ENCODE measurements at regions not wholly inside any gene's neighbourhood (a gene's known extent, or its start where the extent isn't known, plus 50 kb on each side); places are given as distances from the start of the nearest gene placed in this dataset.

DNA sequence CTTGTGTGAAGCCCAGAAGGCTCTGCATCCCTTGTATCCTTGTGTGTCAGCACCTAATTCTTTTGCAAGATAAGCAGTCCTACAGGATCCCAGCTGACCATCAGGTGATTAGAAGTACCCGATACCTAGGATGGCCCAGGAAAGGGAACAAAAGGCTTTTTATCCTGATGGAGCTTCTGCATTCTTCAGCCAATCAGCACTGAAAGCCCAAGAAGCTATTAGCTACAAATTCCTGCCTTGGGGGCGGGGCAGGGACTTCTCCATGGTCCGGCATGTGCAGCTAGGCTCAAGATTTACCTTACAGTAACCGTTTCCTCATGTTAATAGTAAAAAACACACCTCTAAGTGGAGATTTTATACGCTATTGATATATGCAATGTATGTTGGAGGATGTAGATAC lies 264.6 kb upstream of the THUMPD2 start:
- Histone ChIP-seq H3K4me1 (ENCODE audit: control insufficient read depth in 1 of 2, insufficient read depth in 2 of 2, low read length in 2 of 2) (peaks cover 0 to 4% of the 10 kb centered on the region in 2 donors), H3K36me3 (ENCODE audit: control insufficient read depth in 1 of 2, insufficient read depth in 2 of 2, low read length in 2 of 2) (no peaks in the 10 kb centered on the region), H3K27ac (ENCODE audit: low read length) (no peak overlapping the region), H3K4me3 (ENCODE audit: low read depth in 1 of 2, low read length in 2 of 2) (no peak overlapping the region), H3K9me3 (ENCODE audit: control insufficient read depth in 1 of 2, low read length in 2 of 2) (no peaks in the 10 kb centered on the region), H3K27me3 (ENCODE audit: low read depth, low read length) (no peaks in the 10 kb centered on the region)

DNA sequence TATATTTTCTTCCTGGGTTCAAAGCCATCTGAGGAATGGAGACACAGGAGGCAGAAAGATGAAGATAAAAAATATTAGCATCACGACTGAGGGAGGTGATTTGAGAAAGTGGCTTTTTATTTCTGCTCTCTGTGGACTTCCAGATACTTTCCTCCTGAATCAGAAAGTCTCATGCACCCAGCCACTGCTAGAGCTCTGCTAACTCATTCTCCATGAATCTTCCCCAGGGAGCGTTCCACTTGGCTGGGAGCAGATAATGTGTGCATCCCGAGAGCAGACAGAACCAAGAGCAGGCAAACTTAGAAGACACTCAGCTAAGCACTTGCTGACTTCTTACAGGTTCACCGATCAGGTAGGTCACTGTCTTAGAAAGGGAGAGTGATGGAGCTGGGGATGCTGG lies 264.1 kb upstream of the THUMPD2 start:
- Histone ChIP-seq H3K4me1 (ENCODE audit: control insufficient read depth in 1 of 2, insufficient read depth in 2 of 2, low read length in 2 of 2) (peaks cover 4% of the 10 kb centered on the region in 2 donors), H3K27ac (ENCODE audit: low read length) (no peak overlapping the region), H3K9me3 (ENCODE audit: control insufficient read depth in 1 of 2, low read length in 2 of 2) (no peaks in the 10 kb centered on the region), H3K4me3 (ENCODE audit: low read depth in 1 of 2, low read length in 2 of 2) (no peak overlapping the region), H3K36me3 (ENCODE audit: control insufficient read depth in 1 of 2, insufficient read depth in 2 of 2, low read length in 2 of 2) (no peaks in the 10 kb centered on the region), H3K27me3 (ENCODE audit: low read depth, low read length) (no peaks in the 10 kb centered on the region)

- Histone ChIP-seq H3K9me3 (ENCODE audit: control insufficient read depth in 1 of 2, low read length in 2 of 2) (no peaks in the 10 kb centered on the region), H3K27ac (ENCODE audit: low read length) (no peak overlapping the region), H3K4me3 (ENCODE audit: low read depth in 1 of 2, low read length in 2 of 2) (no peak overlapping the region), H3K27me3 (ENCODE audit: low read depth, low read length) (no peaks in the 10 kb centered on the region), H3K36me3 (ENCODE audit: control insufficient read depth in 1 of 2, insufficient read depth in 2 of 2, low read length in 2 of 2) (no peaks in the 10 kb centered on the region), H3K4me1 (ENCODE audit: control insufficient read depth in 1 of 2, insufficient read depth in 2 of 2, low read length in 2 of 2) (peaks cover 4% of the 10 kb centered on the region in 2 donors)
Measured at GRCh38 chr2:40041422-40042382, 262.6 kb upstream of the THUMPD2 start.

GRCh38 chr2:40039549-40039948 lies 260.5 kb upstream of the THUMPD2 start:
- H3K36me3 ChIP-seq (ENCODE audit: control insufficient read depth in 1 of 2, insufficient read depth in 2 of 2, low read length in 2 of 2) = no peaks in the 10 kb centered on the region
- no peaks in the 10 kb centered on the region for H3K27me3 ChIP-seq (ENCODE audit: low read depth, low read length)
- no peak overlapping the region for H3K4me3 ChIP-seq (ENCODE audit: low read depth in 1 of 2, low read length in 2 of 2)
- H3K4me1 ChIP-seq (ENCODE audit: control insufficient read depth in 1 of 2, insufficient read depth in 2 of 2, low read length in 2 of 2) = peaks cover 4% of the 10 kb centered on the region in 2 donors
- no peak overlapping the region for H3K27ac ChIP-seq (ENCODE audit: low read length)
- H3K9me3 ChIP-seq (ENCODE audit: control insufficient read depth in 1 of 2, low read length in 2 of 2) = peaks cover 0 to 3% of the 10 kb centered on the region in 2 donors

DNA sequence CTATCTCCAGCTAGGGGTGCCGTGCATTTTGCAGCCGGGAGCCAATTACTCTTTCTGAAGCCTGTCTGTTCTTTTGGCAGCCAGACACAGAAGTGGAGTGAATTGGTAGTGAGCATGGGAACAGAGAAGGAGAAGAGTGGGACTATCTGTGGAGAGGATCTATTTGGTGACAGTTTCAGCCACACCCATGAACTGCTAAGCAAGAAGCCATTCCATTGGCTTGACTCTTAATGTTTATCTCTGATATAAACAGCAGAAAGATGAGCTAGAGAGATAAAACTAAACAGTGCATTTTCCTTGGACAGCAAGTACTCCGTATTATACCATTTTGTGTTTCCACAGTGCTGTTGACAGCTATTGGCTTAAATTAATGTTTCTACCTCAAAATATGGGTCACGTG lies 259.6 kb upstream of the THUMPD2 start:
- Histone ChIP-seq H3K4me1 (ENCODE audit: control insufficient read depth in 1 of 2, insufficient read depth in 2 of 2, low read length in 2 of 2) (peaks cover 4% of the 10 kb centered on the region in 2 donors), H3K36me3 (ENCODE audit: control insufficient read depth in 1 of 2, insufficient read depth in 2 of 2, low read length in 2 of 2) (no peaks in the 10 kb centered on the region), H3K27me3 (ENCODE audit: low read depth, low read length) (no peaks in the 10 kb centered on the region), H3K27ac (ENCODE audit: low read length) (no peak overlapping the region), H3K4me3 (ENCODE audit: low read depth in 1 of 2, low read length in 2 of 2) (no peak overlapping the region), H3K9me3 (ENCODE audit: control insufficient read depth in 1 of 2, low read length in 2 of 2) (peaks cover 0 to 9% of the 10 kb centered on the region in 2 donors)

- Histone ChIP-seq H3K36me3 (ENCODE audit: control insufficient read depth in 1 of 2, insufficient read depth in 2 of 2, low read length in 2 of 2) (no peaks in the 10 kb centered on the region), H3K4me3 (ENCODE audit: low read depth in 1 of 2, low read length in 2 of 2) (no peak overlapping the region), H3K4me1 (ENCODE audit: control insufficient read depth in 1 of 2, insufficient read depth in 2 of 2, low read length in 2 of 2) (peaks cover 4% of the 10 kb centered on the region in 2 donors), H3K27me3 (ENCODE audit: low read depth, low read length) (no peaks in the 10 kb centered on the region), H3K27ac (ENCODE audit: low read length) (no peak overlapping the region), H3K9me3 (ENCODE audit: control insufficient read depth in 1 of 2, low read length in 2 of 2) (peaks cover 0 to 9% of the 10 kb centered on the region in 2 donors)
Measured at GRCh38 chr2:40037303-40037702, 258.2 kb upstream of the THUMPD2 start.

- Histone ChIP-seq H3K27me3 (ENCODE audit: low read depth, low read length) (no peaks in the 10 kb centered on the region), H3K4me1 (ENCODE audit: control insufficient read depth in 1 of 2, insufficient read depth in 2 of 2, low read length in 2 of 2) (peaks cover 0 to 4% of the 10 kb centered on the region in 2 donors), H3K9me3 (ENCODE audit: control insufficient read depth in 1 of 2, low read length in 2 of 2) (peaks cover 0 to 9% of the 10 kb centered on the region in 2 donors), H3K27ac (ENCODE audit: low read length) (no peak overlapping the region), H3K4me3 (ENCODE audit: low read depth in 1 of 2, low read length in 2 of 2) (no peak overlapping the region), H3K36me3 (ENCODE audit: control insufficient read depth in 1 of 2, insufficient read depth in 2 of 2, low read length in 2 of 2) (no peaks in the 10 kb centered on the region)
Measured at GRCh38 chr2:40036241-40036640, 257.2 kb upstream of the THUMPD2 start.

GRCh38 chr2:40034801-40035200 lies 255.7 kb upstream of the THUMPD2 start:
- Histone ChIP-seq H3K4me1 (ENCODE audit: control insufficient read depth in 1 of 2, insufficient read depth in 2 of 2, low read length in 2 of 2) (peaks cover 0 to 4% of the 10 kb centered on the region in 2 donors), H3K27ac (ENCODE audit: low read length) (no peak overlapping the region), H3K9me3 (ENCODE audit: control insufficient read depth in 1 of 2, low read length in 2 of 2) (peaks cover 0 to 9% of the 10 kb centered on the region in 2 donors), H3K4me3 (ENCODE audit: low read depth in 1 of 2, low read length in 2 of 2) (no peak overlapping the region), H3K36me3 (ENCODE audit: control insufficient read depth in 1 of 2, insufficient read depth in 2 of 2, low read length in 2 of 2) (no peaks in the 10 kb centered on the region), H3K27me3 (ENCODE audit: low read depth, low read length) (no peaks in the 10 kb centered on the region)

GRCh38 chr2:40034198-40034597 lies 255.1 kb upstream of the THUMPD2 start:
- peaks cover 0 to 4% of the 10 kb centered on the region in 2 donors for H3K4me1 ChIP-seq (ENCODE audit: control insufficient read depth in 1 of 2, insufficient read depth in 2 of 2, low read length in 2 of 2)
- H3K4me3 ChIP-seq (ENCODE audit: low read depth in 1 of 2, low read length in 2 of 2) = no peak overlapping the region
- H3K9me3 ChIP-seq (ENCODE audit: control insufficient read depth in 1 of 2, low read length in 2 of 2) = peaks cover 0 to 9% of the 10 kb centered on the region in 2 donors
- H3K36me3 ChIP-seq (ENCODE audit: control insufficient read depth in 1 of 2, insufficient read depth in 2 of 2, low read length in 2 of 2) = no peaks in the 10 kb centered on the region
- no peaks in the 10 kb centered on the region for H3K27me3 ChIP-seq (ENCODE audit: low read depth, low read length)
- H3K27ac ChIP-seq (ENCODE audit: low read length) = no peak overlapping the region

DNA sequence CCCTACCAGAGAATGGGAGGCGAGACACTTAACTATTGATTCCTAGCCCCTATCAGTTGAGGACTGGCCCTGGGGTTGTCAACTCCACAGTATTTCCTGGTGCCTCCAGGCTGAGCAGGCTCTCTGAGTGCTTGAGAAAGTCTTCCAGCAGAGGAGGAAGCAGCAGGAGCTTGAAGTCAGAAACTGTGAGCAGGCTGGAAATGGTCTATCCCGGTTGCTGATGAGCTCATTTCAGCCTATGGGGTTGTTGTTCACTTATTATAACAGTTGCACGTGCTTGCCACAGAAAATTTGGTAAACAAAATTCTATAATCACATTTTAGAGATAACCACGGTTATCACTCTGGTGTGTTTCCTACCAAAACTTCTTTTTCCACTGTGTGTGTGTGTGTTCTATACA lies 254.7 kb upstream of the THUMPD2 start:
- Histone ChIP-seq H3K27ac (ENCODE audit: low read length) (no peak overlapping the region), H3K36me3 (ENCODE audit: control insufficient read depth in 1 of 2, insufficient read depth in 2 of 2, low read length in 2 of 2) (no peaks in the 10 kb centered on the region), H3K4me3 (ENCODE audit: low read depth in 1 of 2, low read length in 2 of 2) (no peak overlapping the region), H3K27me3 (ENCODE audit: low read depth, low read length) (no peaks in the 10 kb centered on the region), H3K4me1 (ENCODE audit: control insufficient read depth in 1 of 2, insufficient read depth in 2 of 2, low read length in 2 of 2) (peaks cover 0 to 4% of the 10 kb centered on the region in 2 donors), H3K9me3 (ENCODE audit: control insufficient read depth in 1 of 2, low read length in 2 of 2) (peaks cover 0 to 9% of the 10 kb centered on the region in 2 donors)

- no peaks in the 10 kb centered on the region for H3K36me3 ChIP-seq (ENCODE audit: control insufficient read depth in 1 of 2, insufficient read depth in 2 of 2, low read length in 2 of 2)
- no peaks in the 10 kb centered on the region for H3K27me3 ChIP-seq (ENCODE audit: low read depth, low read length)
- no peak overlapping the region for H3K4me3 ChIP-seq (ENCODE audit: low read depth in 1 of 2, low read length in 2 of 2)
- no peak overlapping the region for H3K27ac ChIP-seq (ENCODE audit: low read length)
- H3K4me1 ChIP-seq (ENCODE audit: control insufficient read depth in 1 of 2, insufficient read depth in 2 of 2, low read length in 2 of 2) = no peaks in the 10 kb centered on the region
- peaks cover 0 to 9% of the 10 kb centered on the region in 2 donors for H3K9me3 ChIP-seq (ENCODE audit: control insufficient read depth in 1 of 2, low read length in 2 of 2)
Measured at GRCh38 chr2:40032650-40033319, 253.7 kb upstream of the THUMPD2 start.

Measured in muscle layer of duodenum (tissue), 2 donors.